ENCODE measurements at regions not wholly inside any gene's neighbourhood (a gene's known extent, or its start where the extent isn't known, plus 50 kb on each side); places are given as distances from the start of the nearest gene placed in this dataset.

- POLR2A ChIA-PET, result no interaction called here
- CTCF ChIA-PET, result no interaction called here
- Mint-ChIP-seq H3K4me1 (no peaks in the 10 kb centered on the region), H3K4me3 (no peak overlapping the region), H3K36me3 (ENCODE audit: low read depth) (no peaks in the 10 kb centered on the region), H3K9me3 (no peaks in the 10 kb centered on the region), H3K27me3 (no peaks in the 10 kb centered on the region), H3K27ac (no peak overlapping the region)
- no peak for DNase-seq
These were observed 367.9 kb downstream of the METTL15 start for GRCh38 chr11:28476049-28476448.

GRCh38 chr11:28472904-28473303 lies 364.7 kb downstream of the METTL15 start:
- no peaks in the 10 kb centered on the region for H3K9me3 Mint-ChIP-seq
- POLR2A ChIA-PET, result no interaction called here
- CTCF ChIA-PET, result no interaction called here
- no peak overlapping the region for H3K27ac Mint-ChIP-seq
- H3K4me3 Mint-ChIP-seq, result no peak overlapping the region
- no peaks in the 10 kb centered on the region for H3K4me1 Mint-ChIP-seq
- no peaks in the 10 kb centered on the region for H3K36me3 Mint-ChIP-seq (ENCODE audit: low read depth)
- no peak for DNase-seq
- no peaks in the 10 kb centered on the region for H3K27me3 Mint-ChIP-seq

- POLR2A ChIA-PET, result no interaction called here
- no peak for DNase-seq
- no peak overlapping the region for H3K4me3 Mint-ChIP-seq
- H3K4me1 Mint-ChIP-seq, result no peaks in the 10 kb centered on the region
- CTCF ChIA-PET, result no interaction called here
- no peaks in the 10 kb centered on the region for H3K9me3 Mint-ChIP-seq
- H3K36me3 Mint-ChIP-seq (ENCODE audit: low read depth), result no peaks in the 10 kb centered on the region
- no peak overlapping the region for H3K27ac Mint-ChIP-seq
- no peaks in the 10 kb centered on the region for H3K27me3 Mint-ChIP-seq
These were observed 363.3 kb downstream of the METTL15 start for GRCh38 chr11:28471537-28471936.

GRCh38 chr11:28470180-28470579 lies 362.0 kb downstream of the METTL15 start:
- no peak overlapping the region for H3K4me3 Mint-ChIP-seq
- no peaks in the 10 kb centered on the region for H3K27me3 Mint-ChIP-seq
- H3K36me3 Mint-ChIP-seq (ENCODE audit: low read depth), result no peaks in the 10 kb centered on the region
- CTCF ChIA-PET, result no interaction called here
- H3K4me1 Mint-ChIP-seq, result no peaks in the 10 kb centered on the region
- POLR2A ChIA-PET, result no interaction called here
- no peak for DNase-seq
- no peak overlapping the region for H3K27ac Mint-ChIP-seq
- H3K9me3 Mint-ChIP-seq, result no peaks in the 10 kb centered on the region

- no peaks in the 10 kb centered on the region for H3K36me3 Mint-ChIP-seq (ENCODE audit: low read depth)
- no peaks in the 10 kb centered on the region for H3K27me3 Mint-ChIP-seq
- no peaks in the 10 kb centered on the region for H3K9me3 Mint-ChIP-seq
These were observed 358.3 kb downstream of the METTL15 start for GRCh38 chr11:28466506-28466905.

GRCh38 chr11:28464252-28464867 lies 356.2 kb downstream of the METTL15 start:
- H3K27ac Mint-ChIP-seq, result no peak overlapping the region
- H3K9me3 Mint-ChIP-seq, result no peaks in the 10 kb centered on the region
- no peaks in the 10 kb centered on the region for H3K36me3 Mint-ChIP-seq (ENCODE audit: low read depth)
- ChIA-PET CTCF (no interaction called here), POLR2A (no interaction called here)
- H3K27me3 Mint-ChIP-seq, result no peaks in the 10 kb centered on the region
- H3K4me1 Mint-ChIP-seq, result no peaks in the 10 kb centered on the region
- no peak for DNase-seq
- H3K4me3 Mint-ChIP-seq, result no peak overlapping the region

More at GRCh38 chr11:28466506-28466905, 358.3 kb downstream of the METTL15 start:
- CTCF ChIA-PET, result no interaction called here
- Mint-ChIP-seq H3K4me3 (no peak overlapping the region), H3K27ac (no peak overlapping the region), H3K4me1 (no peaks in the 10 kb centered on the region)
- POLR2A ChIA-PET, result no interaction called here
- no peak for DNase-seq

- Mint-ChIP-seq H3K4me1 (no peaks in the 10 kb centered on the region), H3K9me3 (no peaks in the 10 kb centered on the region)
These were observed 355.6 kb downstream of the METTL15 start for GRCh38 chr11:28463826-28464225.

GRCh38 chr11:28461846-28462245 lies 353.7 kb downstream of the METTL15 start:
- H3K27me3 Mint-ChIP-seq, result no peaks in the 10 kb centered on the region
- H3K4me1 Mint-ChIP-seq, result no peaks in the 10 kb centered on the region
- H3K27ac Mint-ChIP-seq, result no peak overlapping the region

More at GRCh38 chr11:28463826-28464225, 355.6 kb downstream of the METTL15 start:
- Mint-ChIP-seq H3K27me3 (no peaks in the 10 kb centered on the region), H3K27ac (no peak overlapping the region), H3K36me3 (ENCODE audit: low read depth) (no peaks in the 10 kb centered on the region), H3K4me3 (no peak overlapping the region)
- ChIA-PET POLR2A (no interaction called here), CTCF (no interaction called here)
- DNase-seq, result no peak

GRCh38 chr11:28461338-28461737 lies 353.1 kb downstream of the METTL15 start:
- Mint-ChIP-seq H3K4me1 (no peaks in the 10 kb centered on the region), H3K36me3 (ENCODE audit: low read depth) (no peaks in the 10 kb centered on the region), H3K9me3 (no peaks in the 10 kb centered on the region), H3K4me3 (no peak overlapping the region), H3K27me3 (no peaks in the 10 kb centered on the region), H3K27ac (no peak overlapping the region)
- ChIA-PET POLR2A (no interaction called here), CTCF (no interaction called here)
- DNase-seq, result no peak

More at GRCh38 chr11:28461846-28462245, 353.7 kb downstream of the METTL15 start:
- DNase-seq, result no peak
- H3K9me3 Mint-ChIP-seq, result no peaks in the 10 kb centered on the region
- H3K4me3 Mint-ChIP-seq, result no peak overlapping the region
- ChIA-PET CTCF (no interaction called here), POLR2A (no interaction called here)
- H3K36me3 Mint-ChIP-seq (ENCODE audit: low read depth), result no peaks in the 10 kb centered on the region

GRCh38 chr11:28460348-28460747 lies 352.2 kb downstream of the METTL15 start:
- CTCF ChIA-PET, result no interaction called here
- no peaks in the 10 kb centered on the region for H3K36me3 Mint-ChIP-seq (ENCODE audit: low read depth)
- H3K9me3 Mint-ChIP-seq, result no peaks in the 10 kb centered on the region
- no peak overlapping the region for H3K27ac Mint-ChIP-seq
- no peaks in the 10 kb centered on the region for H3K4me1 Mint-ChIP-seq
- H3K4me3 Mint-ChIP-seq, result no peak overlapping the region
- H3K27me3 Mint-ChIP-seq, result no peaks in the 10 kb centered on the region
- DNase-seq, result no peak
- POLR2A ChIA-PET, result no interaction called here

GRCh38 chr11:28459912-28460311 lies 351.7 kb downstream of the METTL15 start:
- no peak overlapping the region for H3K4me3 Mint-ChIP-seq
- POLR2A ChIA-PET, result no interaction called here
- CTCF ChIA-PET, result no interaction called here
- no peaks in the 10 kb centered on the region for H3K27me3 Mint-ChIP-seq
- H3K36me3 Mint-ChIP-seq (ENCODE audit: low read depth), result no peaks in the 10 kb centered on the region
- no peaks in the 10 kb centered on the region for H3K4me1 Mint-ChIP-seq
- H3K27ac Mint-ChIP-seq, result no peak overlapping the region
- no peak for DNase-seq
- H3K9me3 Mint-ChIP-seq, result peaks cover 3% of the 10 kb centered on the region

GRCh38 chr11:28457481-28458065 lies 349.4 kb downstream of the METTL15 start:
- ChIA-PET CTCF (no interaction called here), POLR2A (no interaction called here)
- no peak overlapping the region for H3K4me3 Mint-ChIP-seq
- H3K9me3 Mint-ChIP-seq, result peaks cover 6% of the 10 kb centered on the region
- H3K27ac Mint-ChIP-seq, result no peak overlapping the region
- no peaks in the 10 kb centered on the region for H3K4me1 Mint-ChIP-seq
- H3K36me3 Mint-ChIP-seq (ENCODE audit: low read depth), result no peaks in the 10 kb centered on the region
- no peaks in the 10 kb centered on the region for H3K27me3 Mint-ChIP-seq
- no peak for DNase-seq

- Mint-ChIP-seq H3K9me3 (no peaks in the 10 kb centered on the region), H3K36me3 (ENCODE audit: low read depth) (no peaks in the 10 kb centered on the region), H3K4me1 (no peaks in the 10 kb centered on the region), H3K27ac (no peak overlapping the region), H3K27me3 (no peaks in the 10 kb centered on the region), H3K4me3 (no peak overlapping the region)
- POLR2A ChIA-PET, result no interaction called here
- no peak for DNase-seq
- CTCF ChIA-PET, result no interaction called here
These were observed 340.0 kb downstream of the METTL15 start for GRCh38 chr11:28448186-28448585.

- POLR2A ChIA-PET, result no interaction called here
- no peak for DNase-seq
- Mint-ChIP-seq H3K4me3 (no peak overlapping the region), H3K4me1 (no peaks in the 10 kb centered on the region), H3K9me3 (no peaks in the 10 kb centered on the region), H3K36me3 (ENCODE audit: low read depth) (no peaks in the 10 kb centered on the region), H3K27me3 (no peaks in the 10 kb centered on the region), H3K27ac (no peak overlapping the region)
- CTCF ChIA-PET, result no interaction called here
These were observed 339.0 kb downstream of the METTL15 start for GRCh38 chr11:28447226-28447625.
